HG02981 (cell line): ENCODE measurements at regions not wholly inside any gene's neighbourhood (a gene's known extent, or its start where the extent isn't known, plus 50 kb on each side); places are given as distances from the start of the nearest gene placed in this dataset.
"Not testable (repeated sequence)": the region's sequence is repeated elsewhere in the genome, so short reads cannot be mapped to it uniquely, and the experiment has no call there.

Experiments
- ATAC-seq: cut with Tn5 transposase; IDR thresholded peaks from one replicate; pipeline ENCODE4 v1.9.1; 2021; ENCODE audit warnings: mild to moderate bottlenecking, moderate library complexity; ENCODE audit not compliant: unreplicated experiment

DNA sequence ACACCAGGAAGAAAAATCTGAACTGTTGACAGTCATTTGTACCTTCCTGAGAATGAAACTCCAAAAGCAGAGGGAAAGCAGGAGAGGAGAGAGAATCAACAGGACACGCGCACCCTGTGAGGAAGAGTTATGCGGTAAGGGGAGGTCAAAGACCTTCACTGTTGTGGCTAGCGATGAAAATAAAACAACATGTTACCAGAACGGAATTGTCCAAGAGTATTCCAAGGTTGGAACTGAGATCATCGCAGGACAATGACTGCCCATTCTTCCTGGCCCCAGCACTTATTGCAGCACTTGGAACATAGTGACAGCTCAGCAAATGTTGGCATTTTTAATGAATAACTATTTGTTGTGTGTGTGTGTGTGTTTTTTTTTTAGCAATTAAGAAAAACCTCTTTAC is 176.0 kb upstream of the TSC22D1 start:
- ATAC-seq = no peak

- no peak for ATAC-seq
Observed at GRCh38 chr13:44750630-44751029, 174.5 kb upstream of the TSC22D1 start.

- no peak for ATAC-seq
Observed at GRCh38 chr13:44749906-44750305, 173.8 kb upstream of the TSC22D1 start.

DNA sequence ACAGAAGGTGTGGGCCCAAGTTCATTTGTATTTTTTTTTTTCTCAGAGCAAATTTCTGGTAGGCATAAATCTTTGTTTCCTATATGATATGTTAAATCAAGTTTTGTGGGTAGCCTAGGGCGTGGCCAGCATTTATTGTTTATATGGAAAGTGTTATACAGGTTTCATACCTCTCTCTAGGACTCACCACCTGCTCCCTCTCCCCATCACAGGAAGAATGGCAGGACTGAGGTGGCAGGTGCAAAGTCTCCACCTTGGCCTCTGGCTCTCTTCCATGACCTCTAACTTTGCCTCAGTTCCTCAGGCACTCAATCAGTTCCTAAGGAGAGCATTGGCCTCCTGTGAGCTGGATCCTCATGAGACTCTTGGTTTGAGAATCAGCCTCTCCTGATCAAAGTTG is 172.3 kb upstream of the TSC22D1 start:
- ATAC-seq = no peak

- no peak for ATAC-seq
Observed at GRCh38 chr13:44747179-44747578, 171.0 kb upstream of the TSC22D1 start.

- no peak for ATAC-seq
Observed at GRCh38 chr13:44746690-44747089, 170.6 kb upstream of the TSC22D1 start.

GRCh38 chr13:44744880-44745633 is 168.9 kb upstream of the TSC22D1 start:
- ATAC-seq = no peak

DNA sequence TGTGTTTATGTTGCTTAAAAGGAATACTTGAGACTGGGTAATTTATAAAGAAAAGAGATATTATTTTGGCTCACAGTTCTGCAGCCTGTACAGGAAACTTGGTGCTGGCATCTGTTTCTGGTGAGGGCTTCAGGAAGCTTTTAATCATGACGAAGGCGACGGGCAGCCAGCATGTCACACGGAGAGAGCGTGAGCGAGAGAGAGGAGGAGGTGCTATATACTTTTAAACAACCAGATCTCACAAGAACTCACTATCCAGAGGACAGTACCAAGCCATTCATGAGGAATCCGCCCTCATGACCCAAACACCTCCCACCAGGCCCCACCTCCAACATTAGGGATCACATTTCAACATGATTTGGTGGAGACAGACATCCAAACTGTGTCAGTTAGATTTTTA is 163.4 kb upstream of the TSC22D1 start:
- ATAC-seq = no peak

DNA sequence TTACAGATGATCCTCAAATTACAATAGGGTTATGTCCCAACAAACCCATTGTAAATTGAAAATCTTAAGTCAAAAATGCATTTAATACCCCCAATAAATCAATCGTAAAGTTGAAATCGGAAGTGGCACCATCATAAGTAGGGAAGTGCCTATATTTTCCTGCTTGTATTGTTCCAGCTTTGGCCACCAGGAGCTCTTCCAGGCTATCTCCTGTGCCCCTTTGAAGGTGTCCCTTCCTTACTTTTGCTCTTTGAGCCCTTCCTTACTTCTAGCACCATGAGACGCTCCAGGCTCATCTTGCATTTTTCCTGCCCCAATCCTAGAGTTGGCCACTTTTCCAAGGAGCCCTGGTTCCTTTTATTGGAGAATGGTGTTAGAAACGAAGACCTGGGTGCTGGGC is 163.0 kb upstream of the TSC22D1 start:
- no peak for ATAC-seq

GRCh38 chr13:44738463-44738862 is 162.3 kb upstream of the TSC22D1 start:
- ATAC-seq = no peak

GRCh38 chr13:44735806-44736205 is 159.7 kb upstream of the TSC22D1 start:
- no peak for ATAC-seq

- ATAC-seq = no peak
Observed at GRCh38 chr13:44734201-44734707, 158.1 kb upstream of the TSC22D1 start.

- no peak for ATAC-seq
Observed at GRCh38 chr13:44732503-44733098, 156.5 kb upstream of the TSC22D1 start.

DNA sequence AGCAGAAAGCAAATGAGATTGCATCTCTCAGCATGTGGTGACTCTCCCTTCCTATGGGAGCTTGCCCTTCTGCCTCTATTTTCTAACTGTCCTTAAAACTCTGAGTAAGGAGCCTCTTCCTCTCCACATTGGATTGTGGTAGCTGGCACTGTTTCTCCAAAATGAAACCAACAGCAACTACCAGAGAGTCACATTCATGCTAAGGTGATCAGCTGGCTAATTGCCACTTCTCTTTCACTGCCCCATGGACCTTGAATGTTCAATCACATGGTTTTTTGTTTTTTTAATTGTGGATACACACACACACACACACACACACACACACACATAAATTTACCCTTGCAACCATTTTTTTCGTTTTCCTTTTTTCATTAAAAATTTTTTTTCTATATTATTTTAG is 154.7 kb upstream of the TSC22D1 start:
- ATAC-seq = no peak

DNA sequence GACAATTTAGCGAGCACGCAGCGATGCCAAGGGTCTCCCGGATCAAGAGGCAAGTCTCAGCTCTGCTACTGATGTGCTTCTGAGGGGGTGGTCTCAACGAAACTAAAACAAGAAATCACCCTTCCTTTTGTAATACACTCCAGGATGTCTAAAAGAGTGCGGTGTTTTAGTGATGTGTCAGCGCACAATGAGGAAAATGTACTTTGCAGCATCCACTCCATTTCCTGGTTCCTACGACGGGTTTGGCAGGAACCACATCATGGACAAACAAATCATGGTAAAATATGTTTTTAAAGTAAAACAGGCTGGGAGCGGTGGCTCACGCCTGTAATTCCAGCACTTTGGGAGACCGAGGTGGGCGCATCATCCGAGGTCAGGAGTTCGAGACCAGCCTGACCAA is 154.0 kb upstream of the TSC22D1 start:
- no peak for ATAC-seq

DNA sequence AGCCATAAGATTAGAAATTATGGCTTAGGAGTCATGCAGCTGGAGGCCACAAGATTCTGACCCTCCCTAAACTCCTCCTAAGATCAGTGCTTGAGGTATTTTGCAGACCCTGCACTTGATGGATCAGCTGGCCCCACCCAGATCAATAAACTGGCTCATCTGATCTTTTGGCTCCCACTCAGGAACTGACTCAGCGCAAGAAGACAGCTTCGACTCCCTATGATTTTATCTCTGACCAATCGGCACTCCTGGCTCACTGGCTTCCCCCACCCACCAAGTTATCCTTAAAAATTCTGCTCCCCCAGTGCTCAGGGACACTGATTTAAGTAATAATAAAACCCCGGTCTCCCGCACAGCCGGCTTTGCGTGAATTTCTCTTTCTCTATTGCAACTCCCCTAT is 151.5 kb upstream of the TSC22D1 start:
- not testable (repeated sequence) for ATAC-seq

DNA sequence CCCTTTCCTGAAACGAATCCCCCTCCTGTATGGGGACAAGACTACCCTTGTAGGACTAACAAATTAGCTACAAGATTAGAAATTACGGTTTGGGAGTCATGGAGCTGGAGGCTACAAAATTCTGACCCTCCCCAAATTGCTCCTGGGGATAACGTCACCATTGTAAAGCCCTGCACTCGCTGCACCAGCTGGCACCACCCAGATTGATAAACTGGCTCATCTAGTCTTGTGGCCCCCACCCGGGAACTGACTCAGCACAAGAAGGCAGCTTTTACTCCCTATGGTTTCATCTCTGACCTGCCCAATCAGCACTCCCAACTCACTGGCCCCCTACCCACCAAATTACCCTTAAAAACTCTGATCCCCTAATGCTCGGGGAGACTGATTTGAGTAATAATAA is 150.6 kb upstream of the TSC22D1 start:
- no peak for ATAC-seq

GRCh38 chr13:44726214-44726613 is 150.1 kb upstream of the TSC22D1 start:
- ATAC-seq = no peak

GRCh38 chr13:44719857-44720671 is 143.9 kb upstream of the TSC22D1 start:
- no peak for ATAC-seq

- no peak for ATAC-seq
Observed at GRCh38 chr13:44718467-44718866, 142.3 kb upstream of the TSC22D1 start.

- no peak for ATAC-seq
Observed at GRCh38 chr13:44715287-44716230, 139.4 kb upstream of the TSC22D1 start.
